HL-60 (cell line): ENCODE measurements at regions not wholly inside any gene's neighbourhood (a gene's known extent, or its start where the extent isn't known, plus 50 kb on each side); places are given as distances from the start of the nearest gene placed in this dataset.
"Not testable (repeated sequence)": the region's sequence is repeated elsewhere in the genome, so short reads cannot be mapped to it uniquely, and the experiment has no call there.

Experiments used
- CTCF ChIP-seq: IDR thresholded peaks from one replicate; pipeline ENCODE4 v1.5.1; 2011; ENCODE audit warnings: low read length, control low read depth, inconsistent platforms; ENCODE audit not compliant: insufficient read depth
- POLR2AphosphoS5 ChIP-seq: IDR thresholded peaks from 2 replicates; pipeline ENCODE4 v1.6.1; 2012; ENCODE audit warnings: low read depth
- REST ChIP-seq: IDR thresholded peaks from 2 replicates; pipeline ENCODE4 v1.6.1; 2012; ENCODE audit warnings: low read depth; ENCODE audit not compliant: insufficient replicate concordance
- SPI1 ChIP-seq: IDR thresholded peaks from 2 replicates; pipeline ENCODE4 v1.6.1; 2012; ENCODE audit warnings: low read depth, mild to moderate bottlenecking, borderline replicate concordance

GRCh38 chr15:21151203-21151966 lies 285.3 kb upstream of the POTEB2 start:
- not testable (repeated sequence) for TF ChIP-seq CTCF, POLR2AphosphoS5, REST, SPI1
